HCT116 (cell line): ENCODE measurements at regions not wholly inside any gene's neighbourhood (a gene's known extent, or its start where the extent isn't known, plus 50 kb on each side); places are given as distances from the start of the nearest gene placed in this dataset.

Source experiments
- ATAC-seq: fragments of 200-7000 bp; cut with Tn5 transposase; 2 replicates; pipeline ENCODE4 v1.9.1; 2020; ENCODE audit warnings: mild to moderate bottlenecking, moderate library complexity
- BruUV-seq: library from RNA; stranded (reverse); fragments of 400-500 nt; replicated peaks from 2 replicates; lab custom pipeline; 2021; lab: Mats Ljungman, UMichigan
- CTCF ChIA-PET: fragments of 300-600 bp; sonication (Branson Sonifier 250); formaldehyde crosslinking; loops from one replicate; lab custom pipeline; 2021; ENCODE audit warnings: antibody characterized with exemption; lab: Charles Lee
- POLR2A ChIA-PET: fragments of 300-600, 350-600 bp; sonication (Branson Sonifier 250); formaldehyde crosslinking; loops from one replicate; lab custom pipeline; 2021; ENCODE audit warnings: antibody characterized with exemption; lab: Charles Lee
- RAD21 ChIA-PET, 2 experiments: fragments of 300-600 bp; sonication (Branson Sonifier 250); formaldehyde crosslinking; loops; one replicate each; lab custom pipeline; 2023; ENCODE audit warnings: low total read pairs in 2 of 2; ENCODE audit not compliant: uncharacterized antibody in 2 of 2, unreplicated experiment in 2 of 2, low non-redundant PET in 1 of 2; lab: Charles Lee
- DNase-seq: peaks from one replicate; pipeline ENCODE4 v3.0.0-alpha.2; 2010; ENCODE audit warnings: low read depth, low spot score
- H2AFZ ChIP-seq: fragments of 200-600 bp; shearing (Covaris generic), sonication (generic); 2 replicates; pipeline ENCODE4 v1.6.1; 2017; ENCODE audit warnings: low read depth, mixed run types, mixed read lengths, antibody characterized with exemption, low read length; ENCODE audit not compliant: poor library complexity, severe bottlenecking
- H3K27ac ChIP-seq: 2 replicates; pipeline ENCODE4 v1.5.1; 2012; ENCODE audit warnings: low read depth, low read length
- H3K27me3 ChIP-seq: fragments of 200-600 bp; sonication (generic); 2 replicates; pipeline ENCODE4 v1.6.1; 2016; ENCODE audit warnings: mixed run types, low read length, mixed read lengths; ENCODE audit not compliant: insufficient read depth
- H3K36me3 ChIP-seq, 2 experiments: fragments of 200-500 bp in 1 of 2; fragments of 200-600 bp in 1 of 2; sonication (Bioruptor generic) in 1 of 2; sonication (generic) in 1 of 2; 2 replicates each; pipeline versions ENCODE4 v1.5.1 to v1.6.1; 2014 to 2016; ENCODE audit warnings: low read length in 2 of 2, inconsistent platforms in 1 of 2, mixed read lengths in 1 of 2, mixed run types in 1 of 2; ENCODE audit not compliant: insufficient read depth in 2 of 2, control insufficient read depth in 1 of 2
- H3K4me1 ChIP-seq, 2 experiments: fragments of 200-600 bp in 1 of 2; sonication (generic) in 1 of 2; 2 replicates each; pipeline versions ENCODE4 v1.5.1 to v1.6.1; 2012 to 2017; ENCODE audit warnings: low read length in 2 of 2, inconsistent platforms in 1 of 2, mild to moderate bottlenecking in 1 of 2, mixed read lengths in 1 of 2, mixed run types in 1 of 2, moderate library complexity in 1 of 2; ENCODE audit not compliant: insufficient read depth in 2 of 2, control insufficient read depth in 1 of 2
- H3K4me2 ChIP-seq: fragments of 200-600 bp; sonication (generic); 2 replicates; pipeline ENCODE4 v1.6.1; 2017; ENCODE audit warnings: mixed run types, low read length, mixed read lengths
- H3K4me3 ChIP-seq, 2 experiments: fragments of 200-600 bp in 1 of 2; sonication (generic) in 1 of 2; replicated peaks in 1 of 2; 2 replicates each; pipeline ENCODE4 v1.5.1; 2011 to 2016; ENCODE audit warnings: low read length in 2 of 2, control low read depth in 1 of 2, low read depth in 1 of 2, mild to moderate bottlenecking in 1 of 2, mixed read lengths in 1 of 2, mixed run types in 1 of 2
- H3K79me2 ChIP-seq: fragments of 200-600 bp; sonication (generic); 2 replicates; pipeline ENCODE4 v1.6.1; 2017; ENCODE audit warnings: mild to moderate bottlenecking, mixed run types, low read length, moderate library complexity, mixed read lengths; ENCODE audit not compliant: insufficient read depth
- H3K9ac ChIP-seq: fragments of 200-600 bp; sonication (generic); 2 replicates; pipeline ENCODE4 v1.6.1; 2016; ENCODE audit warnings: low read length, mixed read lengths
- H3K9me2 ChIP-seq: fragments of 200-600 bp; sonication (generic), shearing (Covaris generic); 2 replicates; pipeline ENCODE4 v1.6.1; 2017; ENCODE audit warnings: mixed run types, mild to moderate bottlenecking, moderate library complexity; ENCODE audit not compliant: insufficient read depth
- H3K9me3 ChIP-seq, 2 experiments: fragments of 200-500 bp in 1 of 2; fragments of 200-600 bp in 1 of 2; sonication (Bioruptor generic) in 1 of 2; sonication (generic) in 1 of 2; 2 replicates each; pipeline ENCODE4 v1.6.1; 2014 to 2017; ENCODE audit warnings: low read length in 2 of 2, mixed read lengths in 2 of 2, inconsistent platforms in 1 of 2, low read depth in 1 of 2, mild to moderate bottlenecking in 1 of 2, mixed run types in 1 of 2, moderate library complexity in 1 of 2; ENCODE audit not compliant: control insufficient read depth in 1 of 2, insufficient read depth in 1 of 2
- H4K20me1 ChIP-seq: fragments of 200-600 bp; sonication (generic), shearing (Covaris generic); 2 replicates; pipeline ENCODE4 v1.6.1; 2017; ENCODE audit warnings: mixed run types, mild to moderate bottlenecking, moderate library complexity; ENCODE audit not compliant: insufficient read depth
- CBX3 ChIP-seq: IDR thresholded peaks from 2 replicates; pipeline ENCODE4 v1.6.1; 2012; ENCODE audit warnings: low read depth
- CTCF ChIP-seq, 3 experiments: fragments of 200-600 bp in 1 of 3; sonication (generic) in 1 of 3; IDR thresholded peaks in 2 of 3; conservative IDR thresholded peaks in 1 of 3; 2 replicates each; pipeline ENCODE4 v1.5.1; 2012 to 2017; ENCODE audit warnings: low read depth in 2 of 3, low read length in 2 of 3, antibody characterized with exemption in 1 of 3, borderline replicate concordance in 1 of 3, control low read depth in 1 of 3, mild to moderate bottlenecking in 1 of 3, mixed read lengths in 1 of 3, mixed run types in 1 of 3, moderate library complexity in 1 of 3; ENCODE audit not compliant: insufficient read depth in 1 of 3
- ELF1 ChIP-seq: IDR thresholded peaks from 2 replicates; pipeline ENCODE4 v1.6.1; 2012; ENCODE audit warnings: low read depth, borderline replicate concordance
- EZH2phosphoT487 ChIP-seq: fragments of 200-600 bp; IDR thresholded peaks from 2 replicates; pipeline ENCODE4 v1.6.1; 2018; ENCODE audit warnings: antibody characterized with exemption, borderline replicate concordance
- POLR2AphosphoS5 ChIP-seq: IDR thresholded peaks from 2 replicates; pipeline ENCODE4 v1.6.1; 2011; ENCODE audit warnings: mild to moderate bottlenecking, low read depth, low read length, moderate library complexity
- RAD21 ChIP-seq: IDR thresholded peaks from 2 replicates; pipeline ENCODE4 v1.6.1; 2012; ENCODE audit warnings: low read depth, mild to moderate bottlenecking
- SIN3A ChIP-seq: IDR thresholded peaks from 2 replicates; pipeline ENCODE4 v1.6.1; 2012; ENCODE audit warnings: low read depth
- SP1 ChIP-seq: IDR thresholded peaks from 2 replicates; pipeline ENCODE4 v1.6.1; 2012; ENCODE audit warnings: low read depth
- SRF ChIP-seq: IDR thresholded peaks from 2 replicates; pipeline ENCODE4 v1.6.1; 2012; ENCODE audit warnings: low read depth
- TCF7L2 ChIP-seq: IDR thresholded peaks from 2 replicates; pipeline ENCODE4 v1.7.0; 2011; ENCODE audit warnings: borderline replicate concordance, inconsistent platforms; ENCODE audit not compliant: insufficient read depth, insufficient read length; ENCODE audit errors: extremely low read depth
- ZNF274 ChIP-seq: fragments of 200-500 bp; sonication (Bioruptor generic); IDR thresholded peaks from 2 replicates; pipeline ENCODE4 v1.6.1; 2014; ENCODE audit warnings: mild to moderate bottlenecking, low read depth, low read length, inconsistent platforms
- intact Hi-C: fragments of 100-400 bp; cut with micrococcal nuclease; formaldehyde crosslinking; loops from 2 replicates; pipeline ENCODE4 v1.10.0; 2022

GRCh38 chr13:110057052-110057451, 249.9 kb downstream of the COL4A1 start:
- no peaks in the 10 kb centered on the region for H3K79me2 ChIP-seq
- no TSS peak for BruUV-seq

More at GRCh38 chr13:110057052-110057451, 249.9 kb downstream of the COL4A1 start:
- no peaks in the 10 kb centered on the region for H3K9me3 ChIP-seq
- CTCF ChIA-PET, result no interaction called here
- DNase-seq (no peak), ATAC-seq (no peak)
- intact Hi-C loops, result no loop called here
- H4K20me1 ChIP-seq, result no peaks in the 10 kb centered on the region
- no peaks in the 10 kb centered on the region for H3K36me3 ChIP-seq
- no peak for TF ChIP-seq ZNF274
- no peak for TF ChIP-seq SP1
- TF ChIP-seq RAD21, result no peak
- TF ChIP-seq TCF7L2, result no peak
- no peak for TF ChIP-seq CTCF (IDR thresholded peaks at IDR 0.05 in 2 of 3, conservative IDR thresholded peaks at IDR 0.05 in 1 of 3; ENCODE audit: borderline replicate concordance in 1 of 3, insufficient read depth in 1 of 3, low read depth in 2 of 3, low read length in 2 of 3)
- no peak for TF ChIP-seq POLR2AphosphoS5
- no peak for TF ChIP-seq EZH2phosphoT487
- no peak for TF ChIP-seq SRF
- no peak for TF ChIP-seq SIN3A
- TF ChIP-seq ELF1, result no peak
- no peak for TF ChIP-seq CBX3
- no peak overlapping the region for H3K9ac ChIP-seq
- RAD21 ChIA-PET, result no interaction called here
- no peak overlapping the region for H3K4me3 ChIP-seq
- H3K27me3 ChIP-seq, result no peaks in the 10 kb centered on the region
- H3K4me2 ChIP-seq, result no peak overlapping the region
- H3K4me1 ChIP-seq, result no peaks in the 10 kb centered on the region
- H3K9me2 ChIP-seq, result no peaks in the 10 kb centered on the region
- POLR2A ChIA-PET, result no interaction called here
- H2AFZ ChIP-seq, result no peak overlapping the region
- H3K27ac ChIP-seq, result no peak overlapping the region
